Peyer's patch (tissue), 4 donors: ENCODE measurements at regions not wholly inside any gene's neighbourhood (a gene's known extent, or its start where the extent isn't known, plus 50 kb on each side); places are given as distances from the start of the nearest gene placed in this dataset.

ENCODE experiments used
- CTCF ChIP-seq, 6 experiments: fragments of 450-650 bp in 4 of 6; fragments of 200-600 bp in 2 of 6; sonication (generic) in 1 of 6; IDR thresholded peaks; one replicate each; pipeline ENCODE4 v1.5.1; 2017 to 2019; ENCODE audit warnings: antibody characterized with exemption in 6 of 6, mild to moderate bottlenecking in 3 of 6, moderate library complexity in 1 of 6
- POLR2A ChIP-seq, 2 donors: fragments of 450-650 bp; IDR thresholded peaks; one replicate each; pipeline ENCODE4 v1.5.1; 2017; ENCODE audit warnings: antibody characterized with exemption in 2 of 2, mild to moderate bottlenecking in 2 of 2, moderate library complexity in 2 of 2

GRCh38 chr3:8143186-8143585, 358.4 kb upstream of the LMCD1 start:
- no peak for TF ChIP-seq POLR2A (IDR thresholded peaks at IDR 0.05)
- TF ChIP-seq CTCF (IDR thresholded peaks at IDR 0.05) = no peak
